SK-N-SH (cell line): ENCODE measurements at regions not wholly inside any gene's neighbourhood (a gene's known extent, or its start where the extent isn't known, plus 50 kb on each side); places are given as distances from the start of the nearest gene placed in this dataset.

Experiments
- CTCF ChIA-PET: fragments of 300-600, 350-600 bp; formaldehyde crosslinking; extraction: SDS; loops from one replicate; lab custom pipeline; 2021; lab: Yijun Ruan, JAX
- POLR2A ChIA-PET: fragments of 350-600 bp; sonication (Branson Sonifier 250); formaldehyde crosslinking; extraction: SDS; loops from one replicate; lab custom pipeline; 2020; ENCODE audit warnings: antibody characterized with exemption, inconsistent platforms; lab: Yijun Ruan, JAX
- DNase-seq: peaks from one replicate; pipeline ENCODE4 v3.0.0; 2012
- H2AFZ ChIP-seq: fragments of 200-600 bp; sonication (generic); 2 replicates; pipeline ENCODE4 v1.8.1; 2016; ENCODE audit warnings: antibody characterized with exemption, mild to moderate bottlenecking, low read depth
- H3F3A ChIP-seq: fragments of 200-600 bp; sonication (generic); replicated peaks from 2 replicates; pipeline ENCODE3; 2016; ENCODE audit warnings: antibody characterized with exemption, mild to moderate bottlenecking; ENCODE audit not compliant: insufficient read depth
- H3K27ac ChIP-seq, 2 experiments: fragments of 200-500 bp in 1 of 2; fragments of 200-600 bp in 1 of 2; sonication (Bioruptor generic) in 1 of 2; sonication (generic), shearing (Covaris generic) in 1 of 2; 2 replicates each; pipeline versions ENCODE4 v1.5.1 to v1.6.1; 2014 to 2016; ENCODE audit warnings: low read depth in 2 of 2, inconsistent platforms in 1 of 2, low read length in 1 of 2, mild to moderate bottlenecking in 1 of 2, mixed read lengths in 1 of 2
- H3K27me3 ChIP-seq: fragments of 200-600 bp; sonication (generic), shearing (Covaris generic); 2 replicates; pipeline ENCODE4 v1.6.1; 2016; ENCODE audit warnings: mixed run types; ENCODE audit not compliant: insufficient read depth
- H3K36me3 ChIP-seq, 2 experiments: fragments of 200-500 bp in 1 of 2; fragments of 200-600 bp in 1 of 2; sonication (Bioruptor generic) in 1 of 2; sonication (generic) in 1 of 2; replicated peaks in 1 of 2; 2 replicates each; pipeline versions ENCODE3 to v1.5.1; 2014 to 2016; ENCODE audit warnings: low read length in 1 of 2, mild to moderate bottlenecking in 1 of 2; ENCODE audit not compliant: insufficient read depth in 2 of 2, control insufficient read depth in 1 of 2
- H3K4me1 ChIP-seq, 2 experiments: fragments of 200-500 bp in 1 of 2; fragments of 200-600 bp in 1 of 2; sonication (Bioruptor generic) in 1 of 2; sonication (generic), shearing (Covaris generic) in 1 of 2; 2 replicates each; pipeline versions ENCODE4 v1.5.1 to v1.6.1; 2014 to 2016; ENCODE audit warnings: low read depth in 1 of 2, low read length in 1 of 2, mixed run types in 1 of 2; ENCODE audit not compliant: insufficient read depth in 2 of 2, control insufficient read depth in 1 of 2
- H3K4me2 ChIP-seq: fragments of 200-600 bp; sonication (generic), shearing (Covaris generic); 2 replicates; pipeline ENCODE4 v1.6.1; 2017; ENCODE audit warnings: mixed run types
- H3K4me3 ChIP-seq, 2 experiments: fragments of 200-500 bp in 1 of 2; fragments of 200-600 bp in 1 of 2; sonication (Bioruptor generic) in 1 of 2; sonication (generic), shearing (Covaris generic) in 1 of 2; 2 replicates each; pipeline versions ENCODE4 v1.5.1 to v1.8.1; 2014 to 2016; ENCODE audit warnings: low read depth in 2 of 2, inconsistent platforms in 1 of 2, low read length in 1 of 2, mild to moderate bottlenecking in 1 of 2, mixed read lengths in 1 of 2, moderate library complexity in 1 of 2
- H3K79me2 ChIP-seq: fragments of 200-600 bp; sonication (generic); 2 replicates; pipeline ENCODE4 v1.8.1; 2017; ENCODE audit warnings: mild to moderate bottlenecking; ENCODE audit not compliant: insufficient read depth
- H3K9ac ChIP-seq: fragments of 200-600 bp; sonication (generic); 2 replicates; pipeline ENCODE4 v1.6.1; 2017; ENCODE audit warnings: mixed run types
- H3K9me2 ChIP-seq: fragments of 200-600 bp; sonication (generic); 2 replicates; pipeline ENCODE4 v1.6.1; 2017; ENCODE audit warnings: mixed run types
- H3K9me3 ChIP-seq: fragments of 200-600 bp; sonication (generic); 2 replicates; pipeline ENCODE4 v1.6.1; 2017; ENCODE audit warnings: mixed run types, mild to moderate bottlenecking, moderate library complexity
- H4K20me1 ChIP-seq: fragments of 200-600 bp; sonication (generic); 2 replicates; pipeline ENCODE4 v1.6.1; 2017; ENCODE audit warnings: mild to moderate bottlenecking, mixed run types; ENCODE audit not compliant: insufficient read depth
- ELF1 ChIP-seq: IDR thresholded peaks from 2 replicates; pipeline ENCODE4 v1.4.0; 2012
- FOXJ3 ChIP-seq: sonication (generic); formaldehyde crosslinking; IDR thresholded peaks from 2 replicates; pipeline ENCODE4 v1.5.1; 2020; ENCODE audit warnings: mild to moderate bottlenecking, missing genetic modification reagents
- GABPA ChIP-seq: IDR thresholded peaks from 2 replicates; pipeline ENCODE4 v1.4.0; 2012; ENCODE audit warnings: low read depth, mild to moderate bottlenecking
- GATA2 ChIP-seq: sonication (generic); formaldehyde crosslinking; IDR thresholded peaks from 2 replicates; pipeline ENCODE4 v1.5.0; 2020; ENCODE audit warnings: mild to moderate bottlenecking, missing genetic modification reagents
- JUND ChIP-seq: IDR thresholded peaks from 2 replicates; pipeline ENCODE4 v1.4.0; 2012
- MAX ChIP-seq: IDR thresholded peaks from 2 replicates; pipeline ENCODE4 v1.4.0; 2012; ENCODE audit warnings: low read depth
- MEF2A ChIP-seq: IDR thresholded peaks from 2 replicates; pipeline ENCODE4 v1.4.0; 2012; ENCODE audit warnings: low read depth, borderline replicate concordance
- NRF1 ChIP-seq: IDR thresholded peaks from 2 replicates; pipeline ENCODE4 v1.6.1; 2012; ENCODE audit warnings: low read depth, mild to moderate bottlenecking, low read length
- POLR2AphosphoS5 ChIP-seq: IDR thresholded peaks from 2 replicates; pipeline ENCODE4 v1.6.1; 2012; ENCODE audit warnings: low read depth, low read length
- RCOR1 ChIP-seq: fragments of 150-350 bp; IDR thresholded peaks from 2 replicates; pipeline ENCODE4 v1.6.1; 2017; ENCODE audit warnings: antibody characterized with exemption, low read length
- REST ChIP-seq: IDR thresholded peaks from 2 replicates; pipeline ENCODE4 v1.6.1; 2012; ENCODE audit warnings: mild to moderate bottlenecking, low read depth, low read length, moderate library complexity
- TCF12 ChIP-seq: IDR thresholded peaks from 2 replicates; pipeline ENCODE4 v1.4.0; 2012
- USF1 ChIP-seq: IDR thresholded peaks from 2 replicates; pipeline ENCODE4 v1.4.0; 2012; ENCODE audit warnings: low read depth, borderline replicate concordance
- ZBTB33 ChIP-seq: IDR thresholded peaks from 2 replicates; pipeline ENCODE4 v1.4.0; 2012; ENCODE audit warnings: low read depth, borderline replicate concordance
- WGBS: methylation state at CpG from one replicate; pipeline ENCODE4 v1.1.6; 2017; ENCODE audit warnings: low lambda C conversion rate; 5-methylcytosine and 5-hydroxymethylcytosine counted together
- TF ChIP-seq, protein P1 (sequence below): fragments of 150-350 bp; IDR thresholded peaks from 2 replicates; pipeline ENCODE4 v1.6.1; 2016; ENCODE audit warnings: mild to moderate bottlenecking, low read depth, low read length

GRCh38 chr3:99430348-99431134 lies 207.9 kb upstream of the COL8A1 start (continued):
- TF ChIP-seq, protein P1, sequence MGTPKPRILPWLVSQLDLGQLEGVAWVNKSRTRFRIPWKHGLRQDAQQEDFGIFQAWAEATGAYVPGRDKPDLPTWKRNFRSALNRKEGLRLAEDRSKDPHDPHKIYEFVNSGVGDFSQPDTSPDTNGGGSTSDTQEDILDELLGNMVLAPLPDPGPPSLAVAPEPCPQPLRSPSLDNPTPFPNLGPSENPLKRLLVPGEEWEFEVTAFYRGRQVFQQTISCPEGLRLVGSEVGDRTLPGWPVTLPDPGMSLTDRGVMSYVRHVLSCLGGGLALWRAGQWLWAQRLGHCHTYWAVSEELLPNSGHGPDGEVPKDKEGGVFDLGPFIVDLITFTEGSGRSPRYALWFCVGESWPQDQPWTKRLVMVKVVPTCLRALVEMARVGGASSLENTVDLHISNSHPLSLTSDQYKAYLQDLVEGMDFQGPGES = no peak
- TF ChIP-seq USF1 (no peak), JUND (no peak)

DNA sequence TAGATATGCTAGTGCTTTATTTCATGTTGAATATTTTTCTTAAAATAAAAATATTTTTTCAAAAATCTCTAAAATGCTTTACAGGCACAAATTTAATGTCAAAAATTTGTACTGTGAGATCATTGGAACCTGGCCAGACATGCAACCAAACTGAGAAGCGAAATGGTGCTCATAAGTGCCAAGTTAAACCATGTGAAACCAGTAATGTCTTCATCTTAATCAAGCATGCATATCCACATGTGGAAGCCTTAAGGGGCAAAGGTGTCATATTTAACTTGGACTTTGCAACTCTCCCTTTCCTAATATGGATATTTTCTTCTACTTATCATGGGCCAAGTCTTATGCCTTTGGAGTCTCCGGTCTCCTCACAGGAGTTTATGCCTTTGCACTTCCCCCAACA lies 208.9 kb upstream of the COL8A1 start:
- no peak overlapping the region for H3K27ac ChIP-seq
- H3K9me2 ChIP-seq = no peaks in the 10 kb centered on the region
- POLR2A ChIA-PET = no interaction called here
- DNase-seq = no peak
- WGBS = 27% methylated on average over 2 of the region's 2 CpGs
- no peaks in the 10 kb centered on the region for H3K9me3 ChIP-seq
- no peak overlapping the region for H2AFZ ChIP-seq
- H3K4me2 ChIP-seq = no peak overlapping the region
- H4K20me1 ChIP-seq = no peaks in the 10 kb centered on the region
- TF ChIP-seq NRF1 (no peak), MEF2A (no peak), MAX (no peak), FOXJ3 (CRISPR knock-in tag) (no peak), RCOR1 (no peak), ZBTB33 (no peak), TCF12 (no peak), POLR2AphosphoS5 (no peak), GATA2 (CRISPR knock-in tag) (no peak), REST (no peak), GABPA (no peak), ELF1 (no peak), USF1 (no peak)
- TF ChIP-seq, all 33 proteins: peak for 0
- no peak overlapping the region for H3K9ac ChIP-seq
- no peak overlapping the region for H3K4me3 ChIP-seq
- CTCF ChIA-PET = no interaction called here
- H3K4me1 ChIP-seq = no peaks in the 10 kb centered on the region
- no peaks in the 10 kb centered on the region for H3K36me3 ChIP-seq
- H3K79me2 ChIP-seq = no peaks in the 10 kb centered on the region
- H3F3A ChIP-seq = no peaks in the 10 kb centered on the region
- no peaks in the 10 kb centered on the region; the same call in 1 of the 2 replicates for H3K27me3 ChIP-seq
